GM19467 (cell line): ENCODE measurements at regions not wholly inside any gene's neighbourhood (a gene's known extent, or its start where the extent isn't known, plus 50 kb on each side); places are given as distances from the start of the nearest gene placed in this dataset.

Source experiments
- ATAC-seq: cut with Tn5 transposase; IDR thresholded peaks from one replicate; pipeline ENCODE4 v1.9.1; 2021; ENCODE audit warnings: mild to moderate bottlenecking, moderate library complexity; ENCODE audit not compliant: unreplicated experiment

DNA sequence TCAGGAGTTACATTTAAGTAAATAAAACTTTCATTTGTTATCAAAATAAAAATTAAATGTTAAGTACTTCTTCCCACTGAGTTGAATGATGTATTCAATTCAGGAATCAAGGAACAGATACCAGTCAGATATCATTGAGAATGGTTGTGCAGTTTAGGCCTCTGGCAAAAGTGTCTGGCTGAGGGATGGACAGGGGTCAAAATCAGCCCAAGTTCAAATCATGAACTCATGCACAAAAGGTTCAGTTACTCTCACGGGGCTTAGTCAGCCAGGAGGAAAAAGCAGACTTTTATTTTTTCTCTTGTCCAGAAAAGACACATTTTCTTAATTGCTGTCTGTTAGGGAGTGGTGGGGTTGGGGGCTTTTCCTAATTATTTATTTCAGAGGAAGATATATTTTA, 166.3 kb downstream of the RASSF9 start:
- ATAC-seq: no peak

DNA sequence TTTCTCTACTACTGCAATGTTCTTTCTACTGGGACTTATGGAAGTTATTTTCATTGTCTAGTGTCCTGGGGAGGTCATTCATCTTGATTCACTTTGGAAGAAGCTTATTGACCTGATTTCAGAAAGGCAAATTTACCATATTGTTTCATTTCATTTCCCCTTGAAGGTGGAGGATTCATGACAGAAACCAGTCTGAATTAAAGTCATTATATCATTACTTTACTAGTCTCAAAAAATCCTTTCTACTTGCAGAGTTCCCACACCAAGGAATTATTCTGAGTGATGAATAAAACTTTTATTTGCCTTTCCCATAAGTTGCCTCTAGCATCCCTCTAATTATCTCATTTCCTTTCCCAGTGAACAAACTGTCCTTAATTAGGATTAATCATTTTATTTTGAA, 163.8 kb downstream of the RASSF9 start:
- ATAC-seq: no peak

DNA sequence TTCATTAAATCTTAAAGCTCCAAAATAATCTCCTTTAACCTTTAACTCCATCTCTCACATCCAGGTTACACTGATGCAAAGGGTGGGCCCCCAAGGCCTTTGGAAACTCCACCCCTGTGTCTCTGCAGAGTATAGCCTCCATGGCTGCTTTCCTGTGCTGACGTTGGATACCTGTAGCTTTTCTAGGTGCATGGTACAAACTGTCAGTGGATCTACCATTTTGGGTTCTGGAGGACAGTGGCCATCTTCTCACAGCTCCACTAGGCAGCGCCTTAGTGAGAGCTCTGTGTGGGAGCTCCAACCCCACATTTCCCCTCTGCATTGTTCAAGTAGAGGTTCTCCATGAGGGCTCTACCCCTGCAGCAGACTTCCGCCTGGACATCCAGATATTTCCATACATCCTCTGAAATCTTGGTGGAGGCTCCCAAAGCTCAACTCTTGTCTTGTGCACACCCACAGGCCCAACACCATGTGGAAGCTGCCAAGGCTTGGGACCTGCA, 162.2 kb downstream of the RASSF9 start:
- no peak for ATAC-seq

DNA sequence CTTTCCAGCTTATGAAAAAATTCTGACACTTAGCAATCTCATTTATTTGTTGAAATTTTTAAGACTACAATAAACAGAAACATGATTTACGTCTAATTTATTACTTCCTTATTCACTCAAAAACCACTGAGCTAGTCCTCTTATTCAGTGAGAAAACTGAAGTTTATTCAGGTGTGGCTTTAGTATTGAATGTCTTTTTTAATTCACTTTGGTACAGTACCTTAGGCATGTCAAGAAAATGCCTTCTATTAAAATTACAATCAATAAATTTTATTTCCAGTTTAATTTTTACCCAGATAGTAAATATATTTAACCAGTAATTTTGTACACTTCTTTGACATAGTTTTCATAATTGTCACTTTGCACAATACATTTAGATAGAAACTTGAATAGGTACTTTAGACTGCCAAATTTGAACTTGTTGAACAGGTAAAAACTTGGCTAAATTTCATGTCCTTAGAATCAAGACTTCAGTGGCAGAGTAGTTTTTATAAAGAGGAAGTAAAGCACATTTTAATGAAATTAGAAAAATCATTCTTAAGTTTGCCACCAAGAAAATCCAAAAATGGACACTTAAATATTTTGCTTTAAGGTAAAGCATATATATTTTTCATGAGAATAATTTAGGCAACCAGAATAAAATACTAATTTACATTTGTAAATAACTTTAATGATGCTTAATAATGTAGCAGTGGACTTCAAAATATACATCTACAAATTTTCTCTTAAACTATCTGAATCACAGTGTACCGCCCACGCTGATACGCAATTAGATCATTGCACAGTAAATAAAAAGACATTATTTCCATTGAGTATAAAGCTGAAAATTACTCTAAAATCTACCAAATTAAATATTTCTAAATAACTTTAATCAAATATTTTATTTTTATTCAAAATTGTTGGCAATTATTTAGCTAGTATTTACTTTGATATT, 159.1 kb downstream of the RASSF9 start:
- ATAC-seq: no peak

DNA sequence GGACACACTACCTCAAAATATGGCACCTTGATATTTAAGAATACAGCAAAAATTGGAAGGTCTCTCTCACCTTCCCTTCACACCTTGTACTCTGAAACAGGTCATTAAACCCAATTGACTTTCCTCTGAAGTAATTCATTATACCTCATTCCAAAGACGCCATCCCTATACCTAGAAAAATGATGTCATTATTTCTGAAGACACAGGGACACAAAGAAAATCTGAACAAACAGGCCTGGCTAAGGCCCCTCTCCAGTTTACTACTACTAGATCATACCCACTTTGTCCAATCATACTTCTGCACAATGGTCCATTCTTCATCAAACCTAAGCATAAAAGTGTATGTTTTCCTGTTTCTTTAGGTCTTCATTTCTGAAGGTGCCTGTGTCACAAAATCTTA, 156.9 kb downstream of the RASSF9 start:
- no peak for ATAC-seq

DNA sequence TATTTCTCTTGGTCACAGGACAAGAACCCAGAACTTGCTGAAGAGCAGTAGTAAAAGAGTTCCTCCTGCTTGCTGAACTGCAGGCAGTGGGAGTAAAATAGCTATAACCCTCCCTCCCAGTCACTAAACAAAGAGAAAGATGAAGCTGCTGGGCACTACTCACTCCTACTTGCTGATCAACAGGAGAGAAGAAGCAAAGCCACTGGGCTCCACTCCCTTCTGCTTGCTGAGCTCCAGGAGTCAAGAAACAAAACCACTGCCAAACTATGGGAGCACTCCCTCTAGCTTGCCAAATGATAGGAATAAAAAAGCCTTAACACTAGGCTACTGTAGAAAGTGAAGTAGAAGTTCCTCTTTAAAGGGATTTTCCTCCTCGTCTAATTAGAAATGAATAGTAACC, 155.3 kb downstream of the RASSF9 start:
- no peak for ATAC-seq

DNA sequence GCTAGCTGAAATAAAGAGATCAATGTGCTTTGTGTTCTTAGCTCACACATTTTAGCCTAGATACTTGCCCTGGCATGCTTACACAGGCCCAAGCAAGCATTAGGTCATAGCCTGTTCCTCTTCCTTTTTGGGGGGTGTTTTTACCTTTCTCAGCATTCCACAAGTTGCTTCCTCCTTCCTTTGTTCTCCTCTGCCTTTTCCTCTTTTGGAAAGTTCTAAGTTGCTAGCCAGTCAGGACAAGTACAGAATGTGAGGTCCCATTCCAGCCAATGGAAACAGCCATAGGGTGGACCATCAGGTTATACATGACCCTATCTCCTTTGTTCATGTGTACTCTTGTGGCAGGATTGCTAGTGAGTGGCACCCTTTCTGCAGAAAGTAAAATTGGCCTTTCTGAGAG, 154.9 kb downstream of the RASSF9 start:
- ATAC-seq: no peak

DNA sequence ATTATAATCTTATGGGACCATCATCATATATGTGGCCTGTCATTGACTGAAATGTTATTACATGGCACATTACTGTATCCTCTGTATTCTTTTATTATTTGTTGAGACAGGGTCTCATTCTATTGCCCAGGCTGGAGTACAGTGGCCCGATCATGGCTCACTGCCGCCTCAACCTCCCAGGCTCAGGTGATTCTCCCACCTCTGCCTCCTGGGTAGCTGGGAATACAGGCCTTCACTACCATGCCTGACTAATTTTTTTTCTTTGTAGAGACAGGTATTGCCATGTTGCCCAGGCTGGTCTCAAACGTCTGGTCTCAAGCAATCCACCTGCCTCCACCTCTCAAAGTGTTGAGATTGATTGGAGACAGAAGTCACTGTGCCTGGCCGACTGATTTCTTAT, 153.2 kb downstream of the RASSF9 start:
- ATAC-seq: no peak

DNA sequence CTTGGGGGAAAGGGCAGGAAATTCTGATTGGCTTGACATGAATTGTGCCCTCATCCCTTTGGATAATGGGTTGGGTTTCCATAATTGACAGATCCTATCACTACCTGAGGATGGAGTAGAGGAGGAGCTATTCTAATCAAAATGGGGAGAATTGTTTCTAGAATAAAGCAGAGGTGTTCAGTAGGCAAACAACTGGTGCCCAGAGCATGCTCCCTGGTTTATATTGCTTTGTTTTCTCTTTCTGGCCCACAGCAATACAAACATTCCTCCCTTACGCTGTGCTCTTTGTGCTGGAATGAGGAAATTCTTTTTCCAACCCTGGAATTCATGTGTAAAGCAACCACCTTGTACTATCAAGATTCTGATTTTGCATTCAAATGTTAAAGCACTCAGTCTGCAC, 147.4 kb downstream of the RASSF9 start:
- ATAC-seq: no peak

DNA sequence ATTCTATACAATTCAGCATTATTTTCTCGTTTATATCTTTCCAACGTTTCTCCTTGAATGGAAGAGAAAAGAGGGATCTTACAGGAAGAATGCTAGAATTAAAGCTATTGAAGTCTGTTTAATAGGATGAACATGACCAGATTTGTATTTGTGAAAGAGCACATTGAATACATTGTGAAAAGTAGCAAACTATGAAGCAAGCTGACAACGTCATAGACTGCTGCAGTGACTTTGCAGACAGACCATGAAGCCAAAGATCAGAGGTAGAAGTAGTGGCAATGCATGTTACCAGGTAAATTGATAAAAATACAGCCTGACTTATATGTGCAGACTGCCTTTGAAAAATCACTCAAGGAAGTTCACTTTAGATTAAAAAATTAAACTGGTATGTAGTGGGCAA, 146.1 kb downstream of the RASSF9 start:
- ATAC-seq: no peak

DNA sequence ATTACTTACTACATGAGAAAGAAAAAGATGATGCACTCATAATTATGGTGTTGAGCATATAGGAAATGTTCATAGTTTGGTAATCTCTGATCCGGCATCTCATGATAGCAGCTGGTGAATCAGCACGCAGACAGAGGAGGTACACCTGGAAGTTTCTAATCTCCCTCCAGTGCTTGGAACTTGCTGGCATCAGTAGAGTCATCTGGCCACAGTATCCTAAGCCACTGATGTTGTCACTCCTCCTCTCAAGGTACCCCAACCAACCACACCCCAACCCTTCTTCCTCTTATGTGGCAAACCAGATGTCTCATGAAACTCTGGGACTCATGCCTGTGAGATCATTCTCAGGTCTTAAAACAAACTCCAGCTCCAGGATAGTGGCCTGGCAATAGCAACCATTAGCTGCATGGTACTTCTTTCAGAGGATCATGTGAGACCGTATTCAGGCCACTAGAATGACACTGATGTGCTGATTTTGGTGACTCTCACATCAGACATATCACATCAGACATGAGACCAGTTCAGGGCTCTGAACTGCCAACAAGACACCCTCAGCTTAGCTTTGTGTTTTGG, 143.0 kb downstream of the RASSF9 start:
- ATAC-seq: no peak

DNA sequence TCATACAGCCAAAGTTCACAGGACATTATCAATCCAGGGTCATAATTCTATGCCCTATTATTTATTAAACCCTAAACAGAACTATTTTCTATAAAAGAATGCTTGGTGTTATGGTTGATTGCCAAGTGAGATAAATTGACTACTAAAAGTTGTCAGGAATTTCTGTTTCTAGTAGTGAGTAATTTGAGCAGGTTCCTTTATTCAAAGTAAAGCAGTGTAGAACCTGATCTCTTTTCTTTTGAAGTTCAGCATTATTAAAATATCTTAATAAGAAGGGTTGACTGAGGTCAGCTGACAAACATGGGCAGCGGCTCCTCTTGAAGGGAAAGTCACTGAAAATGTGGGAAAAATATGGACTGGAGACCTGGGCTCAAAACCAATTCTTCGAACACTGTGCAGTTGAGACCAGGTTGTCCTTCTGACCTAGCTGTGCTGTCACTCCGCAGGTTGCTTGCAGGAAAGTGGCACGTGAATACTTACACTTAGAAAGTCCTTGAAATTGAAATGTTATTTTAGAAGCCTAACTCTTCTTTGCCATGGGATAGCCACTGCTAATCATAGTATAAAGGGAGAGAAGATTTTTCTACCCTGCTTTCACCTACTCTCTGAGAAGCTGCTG, 141.0 kb downstream of the RASSF9 start:
- ATAC-seq: no peak

DNA sequence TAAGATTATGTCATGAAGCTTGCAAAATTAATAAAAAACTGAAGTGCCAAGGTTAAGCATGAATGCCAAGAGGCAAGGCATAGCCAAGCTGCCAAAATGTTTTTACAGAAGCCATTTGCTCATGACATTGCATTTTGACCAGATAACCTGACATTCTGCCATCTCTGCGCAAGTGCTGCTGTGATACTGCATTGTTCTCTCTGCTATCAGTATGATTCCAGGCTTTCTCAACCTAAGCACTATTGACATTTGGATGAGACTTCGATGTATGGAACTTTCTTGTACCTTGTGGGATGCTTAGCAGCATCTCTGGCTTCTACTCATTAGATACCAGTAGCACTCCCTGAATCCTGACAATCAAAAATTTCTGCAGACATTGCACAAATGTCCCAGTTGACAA, 139.2 kb downstream of the RASSF9 start:
- ATAC-seq: no peak

DNA sequence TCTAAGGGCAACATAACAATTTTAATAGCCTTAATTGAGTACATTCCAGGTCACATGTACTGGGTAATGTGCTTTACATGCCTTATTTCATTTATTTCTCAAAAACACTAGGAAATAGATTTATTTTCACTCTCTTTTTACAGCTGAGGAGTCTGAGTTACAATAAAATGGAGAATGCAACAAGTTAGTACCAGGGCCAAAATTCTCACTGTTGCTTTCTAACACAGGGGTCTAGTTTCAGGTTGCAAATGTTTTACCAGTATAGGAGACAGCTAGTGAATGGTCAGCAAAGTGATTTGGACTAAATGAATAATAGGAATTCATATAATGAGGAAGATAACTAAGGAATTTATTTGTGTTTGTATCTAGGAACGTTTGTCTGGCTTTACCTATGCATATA, 137.3 kb downstream of the RASSF9 start:
- ATAC-seq: no peak

DNA sequence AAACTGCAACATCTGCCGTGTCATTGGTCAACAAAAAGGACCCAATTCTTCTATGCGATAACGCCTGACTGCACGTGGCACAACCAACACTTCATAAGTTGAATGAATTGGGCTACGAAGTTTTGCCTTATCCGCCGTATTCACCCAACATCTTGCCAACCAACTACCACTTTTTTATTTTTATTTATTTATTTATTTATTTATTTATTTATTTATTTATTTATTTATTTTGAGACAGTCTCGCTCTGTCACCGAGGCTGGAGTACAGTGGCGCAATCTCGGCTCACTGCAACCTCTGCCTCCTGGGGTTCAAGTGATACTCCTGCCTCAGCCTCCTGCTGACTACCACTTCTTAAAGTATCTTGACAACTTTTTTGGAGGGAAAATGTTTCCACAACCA, 127.4 kb downstream of the RASSF9 start:
- no peak for ATAC-seq

DNA sequence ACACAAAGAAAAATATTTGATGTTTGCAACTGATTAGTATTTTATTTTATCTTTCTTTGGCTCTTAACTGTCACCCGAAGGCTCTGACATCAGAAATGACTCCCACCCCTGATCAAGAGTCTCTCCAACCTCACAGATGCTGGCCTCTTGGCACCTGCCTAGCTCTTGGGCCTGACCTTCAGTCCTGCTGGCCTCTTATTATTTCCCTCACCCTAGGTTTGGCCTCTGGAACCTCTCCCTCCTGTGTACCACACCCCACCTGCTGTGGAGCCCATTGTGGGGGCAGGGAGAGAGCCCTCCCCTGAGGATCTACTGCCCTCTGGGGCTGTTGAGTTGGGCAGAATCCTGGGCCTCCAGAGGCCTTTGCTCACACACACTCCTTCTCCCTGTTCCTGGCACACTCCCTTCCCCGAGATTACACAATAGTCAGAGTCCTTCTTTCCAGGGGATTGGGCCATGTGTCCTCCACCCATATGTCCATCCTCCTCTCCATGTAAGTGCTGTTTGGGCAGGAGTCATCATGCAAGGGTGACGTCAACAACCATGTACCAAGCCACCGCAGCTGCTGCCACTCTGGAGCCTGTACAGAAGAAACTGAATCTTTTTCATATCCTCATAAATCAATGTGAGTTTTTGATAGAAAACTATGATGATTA, 124.3 kb downstream of the RASSF9 start:
- no peak for ATAC-seq

DNA sequence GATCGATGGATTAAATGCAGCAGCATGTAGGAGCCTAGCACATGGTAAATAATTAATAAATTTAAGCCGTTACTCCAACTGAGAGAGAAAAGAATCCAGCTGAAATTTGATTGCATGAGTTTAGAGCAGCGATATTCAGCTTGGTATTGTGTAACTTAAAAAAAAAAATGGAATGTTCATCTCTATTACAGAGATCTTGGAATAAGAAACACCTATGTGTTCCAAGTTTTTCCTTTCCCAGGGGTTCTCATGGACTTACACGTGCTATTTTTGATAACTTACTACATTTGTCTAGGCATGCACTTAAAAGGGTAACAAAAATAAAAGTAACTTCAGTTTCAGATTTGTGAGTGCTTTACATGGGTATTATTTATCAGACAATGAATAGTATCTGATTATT, 122.8 kb downstream of the RASSF9 start:
- ATAC-seq: no peak

DNA sequence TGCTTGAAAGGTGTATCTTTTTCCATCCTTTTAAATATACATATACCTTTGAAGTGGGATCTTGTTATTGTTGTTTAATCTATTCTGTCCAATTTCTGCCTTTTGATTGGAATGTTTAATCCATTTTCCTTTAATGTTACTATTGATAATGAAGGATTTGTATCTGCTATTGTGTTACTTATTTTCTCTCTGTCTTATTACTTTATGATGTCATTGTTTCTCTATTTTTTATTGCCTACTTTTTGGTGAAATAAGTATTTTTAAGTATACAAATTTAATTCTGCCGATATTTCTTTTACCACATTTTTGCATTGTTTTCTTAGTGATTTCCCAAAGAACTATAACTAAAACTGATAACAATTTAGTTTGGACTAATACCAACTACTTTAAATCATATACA, 121.8 kb downstream of the RASSF9 start:
- no peak for ATAC-seq

DNA sequence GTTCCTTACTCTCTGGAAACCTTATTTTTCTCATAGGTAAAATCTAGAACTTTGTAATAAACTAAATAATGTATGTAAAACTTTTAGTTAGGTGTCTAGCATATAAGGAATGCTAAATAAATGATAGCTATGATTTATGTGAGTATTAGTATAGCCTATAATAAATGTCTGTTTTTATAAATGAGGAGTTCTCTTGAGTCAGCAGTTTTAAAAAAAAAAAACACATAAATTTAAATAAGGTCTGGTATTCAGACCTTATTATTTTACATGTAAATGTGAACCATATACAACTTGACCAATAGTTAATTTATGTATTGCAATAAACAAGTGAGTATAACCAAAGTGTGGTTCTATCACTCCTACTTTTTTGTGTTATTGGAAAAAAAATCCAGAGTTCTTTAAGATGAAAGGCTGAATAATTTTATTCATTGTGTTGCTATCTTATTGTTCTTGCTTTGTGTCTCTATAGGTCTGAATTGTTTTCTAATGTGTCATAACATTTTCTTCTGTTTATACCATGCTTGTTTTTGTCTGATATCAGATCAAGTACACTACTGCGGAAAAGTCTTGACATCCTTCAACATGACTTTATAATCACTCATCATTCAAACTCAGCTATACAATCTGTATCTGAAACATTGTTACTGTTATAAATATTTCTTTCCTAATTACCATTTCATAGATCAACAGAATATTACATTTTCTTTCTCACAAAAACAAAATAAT, 115.7 kb downstream of the RASSF9 start:
- ATAC-seq: no peak

DNA sequence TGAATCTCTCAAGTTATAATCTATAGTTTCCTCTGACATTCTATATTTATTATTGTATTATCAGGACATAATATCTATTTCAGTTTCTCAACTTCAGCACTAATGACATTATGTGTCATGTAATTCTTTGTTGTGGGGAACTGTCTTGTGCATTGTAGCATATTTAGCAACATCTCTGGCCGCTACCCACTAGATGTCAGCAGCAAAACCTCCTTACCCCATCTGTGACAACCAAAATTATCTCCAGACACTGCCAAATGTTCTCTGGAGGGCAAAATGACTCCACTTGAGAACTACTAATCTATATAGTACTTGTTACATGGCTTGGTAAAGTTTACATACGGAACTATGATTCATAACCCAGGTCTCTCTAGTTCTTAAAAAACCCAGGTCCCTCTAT, 110.2 kb downstream of the RASSF9 start:
- no peak for ATAC-seq
